ENCODE measurements at regions not wholly inside any gene's neighbourhood (a gene's known extent, or its start where the extent isn't known, plus 50 kb on each side); places are given as distances from the start of the nearest gene placed in this dataset.

DNA sequence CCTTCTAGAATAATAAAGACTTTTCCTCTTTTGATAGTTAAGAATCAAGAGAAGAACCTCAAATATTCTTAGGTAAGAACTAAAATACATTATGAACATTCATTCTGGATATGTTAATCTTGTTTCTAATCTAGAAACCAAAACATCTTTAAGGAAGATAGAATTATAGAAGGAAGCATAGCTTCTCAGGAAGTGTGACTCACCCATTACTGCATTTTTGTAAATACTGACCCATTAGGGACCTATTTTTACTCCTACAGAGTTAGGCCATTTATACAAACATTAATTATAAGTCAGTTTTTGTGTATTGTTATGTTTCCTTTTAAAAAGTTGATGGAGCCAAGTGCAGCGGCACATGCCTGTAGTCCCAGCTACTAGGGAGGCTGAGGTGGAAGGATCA, 147.1 kb downstream of the NUFIP1 start:
- BruUV-seq (replicated peaks), result no TSS peak
- TF ChIP-seq, protein P1, sequence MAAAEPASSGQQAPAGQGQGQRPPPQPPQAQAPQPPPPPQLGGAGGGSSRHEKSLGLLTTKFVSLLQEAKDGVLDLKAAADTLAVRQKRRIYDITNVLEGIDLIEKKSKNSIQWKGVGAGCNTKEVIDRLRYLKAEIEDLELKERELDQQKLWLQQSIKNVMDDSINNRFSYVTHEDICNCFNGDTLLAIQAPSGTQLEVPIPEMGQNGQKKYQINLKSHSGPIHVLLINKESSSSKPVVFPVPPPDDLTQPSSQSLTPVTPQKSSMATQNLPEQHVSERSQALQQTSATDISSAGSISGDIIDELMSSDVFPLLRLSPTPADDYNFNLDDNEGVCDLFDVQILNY (CRISPR knock-in tag; conservative IDR thresholded peaks at IDR 0.05), result no peak
- TF ChIP-seq PHF5A (CRISPR knock-in tag; IDR thresholded peaks at IDR 0.05; ENCODE audit: low read depth, unreplicated experiment) (no peak), GLI4 (CRISPR knock-in tag; IDR thresholded peaks at IDR 0.05; ENCODE audit: borderline replicate concordance) (no peak), ZNF224 (CRISPR knock-in tag; IDR thresholded peaks at IDR 0.05) (no peak), ZNF354B (CRISPR knock-in tag; IDR thresholded peaks at IDR 0.05) (no peak), ZNF34 (CRISPR knock-in tag; IDR thresholded peaks at IDR 0.05; ENCODE audit: borderline replicate concordance) (no peak), GTF2F1 (IDR thresholded peaks at IDR 0.05; ENCODE audit: low read length) (no peak), NFE2 (CRISPR knock-in tag; IDR thresholded peaks at IDR 0.05) (no peak), HOXA5 (CRISPR knock-in tag; IDR thresholded peaks at IDR 0.05) (no peak)
- TF ChIP-seq, protein P2, sequence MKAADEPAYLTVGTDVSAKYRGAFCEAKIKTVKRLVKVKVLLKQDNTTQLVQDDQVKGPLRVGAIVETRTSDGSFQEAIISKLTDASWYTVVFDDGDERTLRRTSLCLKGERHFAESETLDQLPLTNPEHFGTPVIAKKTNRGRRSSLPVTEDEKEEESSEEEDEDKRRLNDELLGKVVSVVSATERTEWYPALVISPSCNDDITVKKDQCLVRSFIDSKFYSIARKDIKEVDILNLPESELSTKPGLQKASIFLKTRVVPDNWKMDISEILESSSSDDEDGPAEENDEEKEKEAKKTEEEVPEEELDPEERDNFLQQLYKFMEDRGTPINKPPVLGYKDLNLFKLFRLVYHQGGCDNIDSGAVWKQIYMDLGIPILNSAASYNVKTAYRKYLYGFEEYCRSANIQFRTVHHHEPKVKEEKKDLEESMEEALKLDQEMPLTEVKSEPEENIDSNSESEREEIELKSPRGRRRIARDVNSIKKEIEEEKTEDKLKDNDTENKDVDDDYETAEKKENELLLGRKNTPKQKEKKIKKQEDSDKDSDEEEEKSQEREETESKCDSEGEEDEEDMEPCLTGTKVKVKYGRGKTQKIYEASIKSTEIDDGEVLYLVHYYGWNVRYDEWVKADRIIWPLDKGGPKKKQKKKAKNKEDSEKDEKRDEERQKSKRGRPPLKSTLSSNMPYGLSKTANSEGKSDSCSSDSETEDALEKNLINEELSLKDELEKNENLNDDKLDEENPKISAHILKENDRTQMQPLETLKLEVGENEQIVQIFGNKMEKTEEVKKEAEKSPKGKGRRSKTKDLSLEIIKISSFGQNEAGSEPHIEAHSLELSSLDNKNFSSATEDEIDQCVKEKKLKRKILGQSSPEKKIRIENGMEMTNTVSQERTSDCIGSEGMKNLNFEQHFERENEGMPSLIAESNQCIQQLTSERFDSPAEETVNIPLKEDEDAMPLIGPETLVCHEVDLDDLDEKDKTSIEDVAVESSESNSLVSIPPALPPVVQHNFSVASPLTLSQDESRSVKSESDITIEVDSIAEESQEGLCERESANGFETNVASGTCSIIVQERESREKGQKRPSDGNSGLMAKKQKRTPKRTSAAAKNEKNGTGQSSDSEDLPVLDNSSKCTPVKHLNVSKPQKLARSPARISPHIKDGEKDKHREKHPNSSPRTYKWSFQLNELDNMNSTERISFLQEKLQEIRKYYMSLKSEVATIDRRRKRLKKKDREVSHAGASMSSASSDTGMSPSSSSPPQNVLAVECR (CRISPR knock-in tag; IDR thresholded peaks at IDR 0.05; ENCODE audit: borderline replicate concordance), result no peak
- TF ChIP-seq, protein P3, sequence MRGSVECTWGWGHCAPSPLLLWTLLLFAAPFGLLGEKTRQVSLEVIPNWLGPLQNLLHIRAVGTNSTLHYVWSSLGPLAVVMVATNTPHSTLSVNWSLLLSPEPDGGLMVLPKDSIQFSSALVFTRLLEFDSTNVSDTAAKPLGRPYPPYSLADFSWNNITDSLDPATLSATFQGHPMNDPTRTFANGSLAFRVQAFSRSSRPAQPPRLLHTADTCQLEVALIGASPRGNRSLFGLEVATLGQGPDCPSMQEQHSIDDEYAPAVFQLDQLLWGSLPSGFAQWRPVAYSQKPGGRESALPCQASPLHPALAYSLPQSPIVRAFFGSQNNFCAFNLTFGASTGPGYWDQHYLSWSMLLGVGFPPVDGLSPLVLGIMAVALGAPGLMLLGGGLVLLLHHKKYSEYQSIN (CRISPR knock-in tag; IDR thresholded peaks at IDR 0.05; ENCODE audit: borderline replicate concordance), result no peak
- TF ChIP-seq, protein P4, sequence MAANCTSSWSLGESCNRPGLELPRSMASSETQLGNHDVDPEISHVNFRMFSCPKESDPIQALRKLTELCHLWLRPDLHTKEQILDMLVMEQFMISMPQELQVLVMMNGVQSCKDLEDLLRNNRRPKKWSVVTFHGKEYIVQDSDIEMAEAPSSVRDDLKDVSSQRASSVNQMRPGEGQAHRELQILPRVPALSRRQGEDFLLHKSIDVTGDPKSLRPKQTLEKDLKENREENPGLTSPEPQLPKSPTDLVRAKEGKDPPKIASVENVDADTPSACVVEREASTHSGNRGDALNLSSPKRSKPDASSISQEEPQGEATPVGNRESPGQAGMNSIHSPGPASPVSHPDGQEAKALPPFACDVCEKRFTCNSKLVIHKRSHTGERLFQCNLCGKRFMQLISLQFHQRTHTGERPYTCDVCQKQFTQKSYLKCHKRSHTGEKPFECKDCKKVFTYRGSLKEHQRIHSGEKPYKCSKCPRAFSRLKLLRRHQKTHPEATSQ (CRISPR knock-in tag; IDR thresholded peaks at IDR 0.05; ENCODE audit: borderline replicate concordance), result no peak
- ChIA-PET POLR2A (no interaction called here), CTCF (ENCODE audit: low intra/inter-chr PET ratio, low total read pairs) (no interaction called here)
- Histone ChIP-seq H4K20me1 (ENCODE audit: insufficient read depth, low read length) (no peaks in the 10 kb centered on the region), H3K79me2 (ENCODE audit: insufficient read depth, low read length) (no peaks in the 10 kb centered on the region), H3K4me3 (replicated peaks in 1 of 3; ENCODE audit: insufficient read depth in 1 of 3, low read depth in 2 of 3, low read length in 3 of 3) (no peak overlapping the region), H3K4me1 (ENCODE audit: insufficient read depth, low read length) (no peaks in the 10 kb centered on the region), H3K27ac (ENCODE audit: extremely low read length, insufficient read depth, low read length) (no peak overlapping the region), H3K36me3 (replicated peaks in 1 of 2; ENCODE audit: control insufficient read depth in 1 of 2, insufficient read depth in 2 of 2, low read length in 2 of 2) (no peaks in the 10 kb centered on the region), H3K9ac (ENCODE audit: insufficient read depth, low read depth, low read length) (no peak overlapping the region), H3K9me3 (ENCODE audit: low read length) (no peaks in the 10 kb centered on the region), H3K27me3 (ENCODE audit: control insufficient read depth in 1 of 2, insufficient read depth in 2 of 2, low read length in 2 of 2) (peaks cover 0 to 2% of the 10 kb centered on the region in 2 experiments; a peak in 1 of 5 replicates), H2AFZ (ENCODE audit: low read length) (no peak overlapping the region), H3K4me2 (ENCODE audit: low read depth, low read length) (no peak overlapping the region)
- no peak for DNase-seq (ENCODE audit: low spot score)
- ATAC-seq, result no peak
- FAIRE-seq, result no peak
- intact Hi-C loops (cut with micrococcal nuclease; ENCODE audit: unreplicated experiment), result no loop called here
- in situ Hi-C loops (cut with HindIII; ENCODE audit: extremely low pct_ligation_motif_present, low pct_unique_long_range_greater_than_20kb), result no loop called here
- WGBS (ENCODE audit: low lambda C conversion rate), result 58% methylated on average over 1 of the region's 1 CpG
